ENCODE measurements at regions not wholly inside any gene's neighbourhood (a gene's known extent, or its start where the extent isn't known, plus 50 kb on each side); places are given as distances from the start of the nearest gene placed in this dataset.

DNA sequence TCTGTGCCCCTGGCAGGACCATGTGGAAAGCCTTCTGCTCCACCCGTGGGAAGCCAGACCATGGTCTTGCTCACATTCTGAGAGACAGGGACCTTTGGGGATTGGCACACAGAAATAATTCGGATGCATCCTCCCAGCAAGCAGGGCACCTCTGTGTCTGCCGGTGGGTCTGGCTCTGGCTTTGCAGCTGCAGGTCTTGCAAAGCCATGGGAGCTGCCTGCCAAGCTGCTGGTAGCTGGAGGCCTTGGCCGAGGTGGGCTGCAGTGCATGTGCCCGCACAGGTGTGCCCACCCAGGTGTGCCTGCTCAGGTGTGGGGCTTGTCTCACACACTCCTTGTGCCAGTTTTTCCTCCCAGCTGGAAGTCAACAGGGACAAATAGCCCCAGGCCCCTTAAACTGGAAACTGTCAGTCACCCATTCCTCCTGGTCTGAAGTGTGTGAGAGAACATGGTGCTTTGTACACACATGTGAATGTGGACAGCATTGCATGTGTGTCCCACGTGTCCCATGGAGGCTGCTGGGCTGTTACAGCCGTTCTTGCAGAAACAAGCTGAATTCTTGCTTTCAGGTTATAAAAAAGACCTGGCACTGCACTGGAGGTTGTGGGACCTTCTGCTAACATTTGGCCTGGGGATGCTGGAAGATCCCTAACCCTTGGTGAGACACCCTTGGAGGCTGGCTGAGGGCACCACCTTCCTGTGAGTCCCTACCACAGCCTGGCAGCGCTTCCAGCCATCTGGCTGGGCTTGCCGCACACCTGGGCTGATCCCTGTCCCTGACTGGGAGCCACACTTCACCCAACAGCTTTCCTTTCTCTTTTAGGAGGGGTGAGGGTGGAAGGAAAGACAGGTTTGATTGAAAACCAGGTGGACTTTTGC, 54.9 kb upstream of the SMOC2 start:
- TF ChIP-seq, protein P1, sequence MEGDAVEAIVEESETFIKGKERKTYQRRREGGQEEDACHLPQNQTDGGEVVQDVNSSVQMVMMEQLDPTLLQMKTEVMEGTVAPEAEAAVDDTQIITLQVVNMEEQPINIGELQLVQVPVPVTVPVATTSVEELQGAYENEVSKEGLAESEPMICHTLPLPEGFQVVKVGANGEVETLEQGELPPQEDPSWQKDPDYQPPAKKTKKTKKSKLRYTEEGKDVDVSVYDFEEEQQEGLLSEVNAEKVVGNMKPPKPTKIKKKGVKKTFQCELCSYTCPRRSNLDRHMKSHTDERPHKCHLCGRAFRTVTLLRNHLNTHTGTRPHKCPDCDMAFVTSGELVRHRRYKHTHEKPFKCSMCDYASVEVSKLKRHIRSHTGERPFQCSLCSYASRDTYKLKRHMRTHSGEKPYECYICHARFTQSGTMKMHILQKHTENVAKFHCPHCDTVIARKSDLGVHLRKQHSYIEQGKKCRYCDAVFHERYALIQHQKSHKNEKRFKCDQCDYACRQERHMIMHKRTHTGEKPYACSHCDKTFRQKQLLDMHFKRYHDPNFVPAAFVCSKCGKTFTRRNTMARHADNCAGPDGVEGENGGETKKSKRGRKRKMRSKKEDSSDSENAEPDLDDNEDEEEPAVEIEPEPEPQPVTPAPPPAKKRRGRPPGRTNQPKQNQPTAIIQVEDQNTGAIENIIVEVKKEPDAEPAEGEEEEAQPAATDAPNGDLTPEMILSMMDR (IDR thresholded peaks at IDR 0.05; ENCODE audit: extremely low read depth, missing control alignments): no peak
- no peak for DNase-seq (ENCODE audit: low spot score)

DNA sequence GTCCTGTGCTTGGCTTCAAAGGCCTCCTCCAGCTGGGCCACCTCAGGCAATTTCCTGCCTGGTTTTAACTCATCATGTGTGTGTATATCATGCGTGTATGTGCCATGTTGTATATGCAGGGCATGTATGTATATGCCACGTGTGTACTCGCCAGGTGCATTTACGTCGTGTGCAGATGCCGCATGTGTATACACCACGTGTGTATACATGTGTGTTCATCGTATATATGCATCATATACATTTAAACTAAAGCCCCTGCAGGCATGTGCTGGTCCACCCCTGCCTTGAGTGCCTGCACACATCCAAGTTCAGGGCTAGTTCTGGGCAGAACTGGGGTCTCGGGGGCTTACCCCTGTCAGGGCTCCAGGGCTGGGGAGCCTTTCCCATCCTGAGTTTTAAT, 54.0 kb upstream of the SMOC2 start:
- TF ChIP-seq, protein P1 (IDR thresholded peaks at IDR 0.05; ENCODE audit: extremely low read depth, missing control alignments): no peak
- no peak for DNase-seq (ENCODE audit: low spot score)

DNA sequence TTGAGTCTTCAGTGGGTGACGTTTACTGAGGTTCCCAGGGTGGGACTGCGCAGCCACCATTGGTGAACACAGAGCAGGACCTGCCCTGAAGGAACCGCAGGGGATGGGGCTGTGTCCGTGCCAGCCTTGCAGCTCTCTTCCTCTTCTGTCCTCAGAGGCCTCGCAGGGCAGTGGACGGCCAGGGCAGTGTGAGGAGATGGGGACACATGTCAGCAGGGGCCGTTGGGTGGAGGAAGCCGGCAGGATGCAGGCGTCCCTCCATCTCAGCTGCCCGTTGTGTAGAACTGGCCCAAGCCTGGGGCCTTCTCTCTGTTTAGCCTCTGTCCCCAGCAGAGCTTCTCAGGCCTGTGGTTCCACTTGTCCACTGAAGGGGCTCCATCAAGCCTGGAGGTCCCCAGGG, 53.6 kb upstream of the SMOC2 start:
- TF ChIP-seq, protein P1 (IDR thresholded peaks at IDR 0.05; ENCODE audit: extremely low read depth, missing control alignments): no peak
- DNase-seq (ENCODE audit: low spot score): no peak

DNA sequence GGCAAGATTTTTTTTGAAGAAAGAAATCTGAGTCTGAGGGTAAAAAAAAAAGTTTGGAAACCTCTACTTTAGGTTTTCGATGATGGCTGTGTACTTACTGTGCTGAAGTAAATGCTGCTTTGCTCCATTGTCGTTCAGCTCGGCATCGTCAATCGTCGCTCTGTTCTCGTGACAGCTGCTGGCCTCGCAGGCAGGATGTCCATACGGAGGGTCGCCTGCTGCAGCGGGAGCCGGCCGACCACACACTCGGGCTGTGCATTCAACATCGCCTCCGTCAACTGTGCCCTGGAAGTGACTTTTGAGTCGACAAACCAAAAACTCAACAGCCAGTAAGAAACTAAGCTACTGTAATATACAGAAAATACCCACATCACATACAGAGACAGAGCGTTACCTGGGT, 53.1 kb upstream of the SMOC2 start:
- TF ChIP-seq, protein P1 (IDR thresholded peaks at IDR 0.05; ENCODE audit: extremely low read depth, missing control alignments): no peak
- DNase-seq (ENCODE audit: low spot score): no peak

DNA sequence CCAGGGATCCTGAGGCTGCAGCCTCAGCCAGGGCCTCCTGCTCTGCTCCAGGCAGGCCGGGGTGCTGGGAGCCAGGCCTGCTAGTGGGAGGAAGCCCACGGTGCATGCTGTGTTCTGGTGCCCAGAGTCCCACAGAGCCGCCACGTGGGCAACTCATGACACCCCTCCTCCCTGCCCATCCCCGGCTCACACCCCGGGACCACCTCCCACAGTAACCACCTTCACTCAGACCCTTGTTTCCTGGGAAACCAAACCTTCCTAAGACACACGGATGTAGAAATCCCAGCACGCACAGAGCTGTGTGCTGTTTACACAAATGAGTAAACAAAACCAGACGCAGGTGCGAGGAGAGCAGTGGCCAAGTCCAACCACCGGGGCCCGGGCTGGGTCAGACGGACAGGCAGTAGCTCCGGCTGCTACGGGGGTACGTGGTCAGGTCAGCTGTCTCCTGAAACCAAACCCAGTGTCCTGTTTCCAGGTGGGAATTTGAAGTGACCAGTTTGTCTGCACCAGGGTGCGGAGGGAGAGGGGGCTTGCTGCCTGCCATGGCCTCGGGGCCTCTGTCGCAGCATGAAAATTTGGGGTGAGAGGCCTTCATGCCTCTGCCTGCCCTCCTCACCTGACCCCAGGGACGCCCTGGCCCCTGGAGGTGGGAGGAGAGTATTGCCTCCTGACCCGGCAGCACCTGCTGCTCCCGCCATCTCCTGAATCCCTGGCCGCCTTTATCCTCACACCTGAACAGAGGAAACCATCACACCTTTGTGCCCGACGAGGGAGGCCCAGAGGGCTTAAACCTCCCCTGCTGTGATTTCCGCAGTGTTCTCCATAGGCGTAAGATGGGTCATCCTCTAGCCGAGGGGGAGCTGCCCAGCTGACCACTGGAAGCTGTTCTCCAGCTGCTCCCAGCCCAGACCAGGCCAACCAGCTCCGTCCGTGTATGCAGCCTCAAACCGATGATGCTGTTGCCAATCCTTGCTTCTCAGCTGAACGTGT, 52.0 kb upstream of the SMOC2 start:
- no peak for DNase-seq (ENCODE audit: low spot score)
- TF ChIP-seq, protein P1 (IDR thresholded peaks at IDR 0.05; ENCODE audit: extremely low read depth, missing control alignments): no peak

DNA sequence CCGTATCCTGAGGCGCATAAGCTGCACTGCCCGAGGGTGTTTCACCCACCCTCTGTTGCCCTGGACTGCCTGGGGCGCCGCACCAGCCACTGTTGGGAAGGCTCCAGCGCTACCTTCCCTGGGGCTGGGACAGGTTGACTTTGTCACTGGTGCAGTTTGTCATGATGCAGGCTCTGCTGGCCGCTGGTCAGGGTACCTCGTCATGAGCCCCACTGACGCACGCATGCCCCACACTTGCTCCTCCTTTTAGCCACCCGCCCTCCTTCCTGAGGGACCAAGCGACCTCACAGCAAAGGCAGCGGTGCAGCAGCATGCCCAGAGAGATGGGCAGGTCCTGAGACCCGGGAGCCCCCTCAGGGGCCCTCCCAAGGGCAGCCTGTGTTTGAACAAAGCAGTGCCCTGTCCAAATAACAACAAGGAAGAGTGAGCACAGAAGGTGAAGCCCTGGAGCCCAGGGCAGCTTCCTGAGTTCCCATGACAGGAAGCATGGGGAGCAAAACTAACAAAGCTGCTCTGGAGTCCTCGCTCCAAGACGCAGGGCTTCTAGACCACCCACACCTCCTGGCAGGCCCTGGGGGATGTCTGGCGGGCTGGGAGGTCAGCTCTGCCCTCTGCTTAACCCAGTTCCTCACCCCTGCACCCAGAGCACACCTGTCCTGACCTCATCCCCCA, 50.1 kb upstream of the SMOC2 start:
- no peak for DNase-seq (ENCODE audit: low spot score)
- TF ChIP-seq, protein P1 (IDR thresholded peaks at IDR 0.05; ENCODE audit: extremely low read depth, missing control alignments): no peak
